GM12878 (cell line): ENCODE measurements at regions not wholly inside any gene's neighbourhood (a gene's known extent, or its start where the extent isn't known, plus 50 kb on each side); places are given as distances from the start of the nearest gene placed in this dataset.

Experiments
- ATAC-seq: fragments of 200-7000 bp; cut with Tn5 transposase; 3 replicates; pipeline ENCODE4 v1.9.1; 2020; ENCODE audit warnings: mild to moderate bottlenecking, moderate library complexity
- BruUV-seq: library from RNA; stranded (reverse); fragments of 400-500 nt; replicated peaks from 2 replicates; lab custom pipeline; 2021; lab: Mats Ljungman, UMichigan
- CTCF ChIA-PET: fragments of 300-600 bp; sonication (Branson Sonifier 250); formaldehyde crosslinking; extraction: SDS; loops from one replicate; lab custom pipeline; 2021; ENCODE audit warnings: inconsistent platforms; lab: Yijun Ruan, JAX
- POLR2A ChIA-PET: fragments of 350-600 bp; formaldehyde crosslinking; extraction: SDS; loops from one replicate; lab custom pipeline; 2021; ENCODE audit warnings: inconsistent platforms; lab: Charles Lee
- RAD21 ChIA-PET: fragments of 300-600 bp; sonication (Branson Sonifier 250); formaldehyde crosslinking; loops from one replicate; lab custom pipeline; 2023; ENCODE audit warnings: antibody characterized with exemption; ENCODE audit not compliant: unreplicated experiment; lab: Charles Lee
- SMC1A ChIA-PET: fragments of 300-600 bp; sonication (Branson Sonifier 250); formaldehyde crosslinking; loops from one replicate; lab custom pipeline; 2023; ENCODE audit not compliant: unreplicated experiment, uncharacterized antibody; lab: Charles Lee
- DNase-seq: peaks from one replicate; pipeline ENCODE4 v3.0.0-alpha.2; 2011; ENCODE audit warnings: low read depth, low spot score
- FAIRE-seq: peaks from 3 replicates; lab custom pipeline; 2011; peaks lifted over from hg19 to GRCh38; lab: Jason Lieb, UNC
- H2AFZ ChIP-seq: 2 replicates; pipeline ENCODE4 v1.6.0; 2011; ENCODE audit warnings: low read depth, low read length, control low read depth; ENCODE audit not compliant: control insufficient read depth
- H3K27ac ChIP-seq: 2 replicates; pipeline ENCODE4 v1.5.1; 2011; ENCODE audit warnings: control low read depth; ENCODE audit not compliant: control insufficient read depth, insufficient read depth
- H3K27me3 ChIP-seq, 2 experiments: replicated peaks in 1 of 2; 2 replicates each; pipeline versions ENCODE4 v1.6.0 to v1.6.1; 2011; ENCODE audit warnings: low read length in 1 of 2; ENCODE audit not compliant: control insufficient read depth in 2 of 2, insufficient read depth in 2 of 2
- H3K36me3 ChIP-seq, 2 experiments: 2 replicates each; pipeline ENCODE4 v1.5.1; 2011; ENCODE audit warnings: low read length in 1 of 2; ENCODE audit not compliant: control insufficient read depth in 2 of 2, insufficient read depth in 2 of 2
- H3K4me1 ChIP-seq: 2 replicates; pipeline ENCODE4 v1.6.1; 2011; ENCODE audit warnings: mild to moderate bottlenecking, low read length, moderate library complexity, mixed read lengths; ENCODE audit not compliant: control insufficient read depth, insufficient read depth
- H3K4me2 ChIP-seq: 2 replicates; pipeline ENCODE4 v1.6.0; 2011; ENCODE audit warnings: control low read depth; ENCODE audit not compliant: control insufficient read depth, insufficient read depth
- H3K4me3 ChIP-seq: fragments of 200-600 bp; sonication (generic); 2 replicates; pipeline ENCODE4 v1.5.1; 2016
- H3K79me2 ChIP-seq: 2 replicates; pipeline ENCODE4 v1.6.0; 2011; ENCODE audit warnings: low read length; ENCODE audit not compliant: control insufficient read depth, insufficient read depth
- H3K9ac ChIP-seq: 2 replicates; pipeline ENCODE4 v1.8.0; 2011; ENCODE audit warnings: low read length, control low read depth, mixed read lengths; ENCODE audit not compliant: control insufficient read depth, insufficient read depth
- H3K9me3 ChIP-seq: replicated peaks from 3 replicates; pipeline ENCODE4 v1.5.1; 2011; ENCODE audit warnings: mild to moderate bottlenecking, low read length; ENCODE audit not compliant: control insufficient read depth, insufficient read depth
- H4K20me1 ChIP-seq: 2 replicates; pipeline ENCODE4 v1.6.0; 2011; ENCODE audit not compliant: control insufficient read depth, insufficient read depth
- BCLAF1 ChIP-seq: fragments of 450-650 bp; IDR thresholded peaks from 2 replicates; pipeline ENCODE4 v1.6.1; 2017; ENCODE audit warnings: antibody characterized with exemption, mild to moderate bottlenecking, moderate library complexity
- ETV6 ChIP-seq, 2 experiments: fragments of 450-650 bp in 1 of 2; IDR thresholded peaks in 1 of 2; conservative IDR thresholded peaks in 1 of 2; 2 replicates each; pipeline ENCODE4 v1.6.1; 2014; ENCODE audit warnings: antibody characterized with exemption in 1 of 2, borderline replicate concordance in 1 of 2, low read depth in 1 of 2, mild to moderate bottlenecking in 1 of 2, moderate library complexity in 1 of 2
- IKZF1 ChIP-seq: fragments of 450-650 bp; conservative IDR thresholded peaks from 2 replicates; pipeline ENCODE4 v1.6.1; 2017; ENCODE audit warnings: antibody characterized with exemption, mild to moderate bottlenecking
- IKZF2 ChIP-seq, 2 experiments: fragments of 450-650 bp; IDR thresholded peaks; 2 replicates each; pipeline ENCODE4 v1.6.1; 2017; ENCODE audit warnings: mild to moderate bottlenecking in 2 of 2, moderate library complexity in 2 of 2
- TBL1XR1 ChIP-seq: IDR thresholded peaks from 2 replicates; pipeline ENCODE4 v1.6.1; 2012; ENCODE audit warnings: low read depth, low read length, improper control_type of control experiment
- ZZZ3 ChIP-seq: IDR thresholded peaks from 2 replicates; pipeline ENCODE4 v1.6.1; 2011; ENCODE audit warnings: low read depth; ENCODE audit not compliant: control insufficient read depth, insufficient read length
- WGBS: methylation state at CpG from one replicate; pipeline ENCODE4 v1.1.6; 2016; ENCODE audit warnings: low lambda C conversion rate; ENCODE audit not compliant: insufficient replicate concordance, insufficient coverage; ENCODE audit errors: missing lambda C conversion rate; 5-methylcytosine and 5-hydroxymethylcytosine counted together
- in situ Hi-C: fragments of 300-500 bp; cut with MboI; formaldehyde crosslinking; loops from 9 replicates; pipeline ENCODE4 v1.14.3; 2018; ENCODE audit warnings: mixed read lengths
- intact Hi-C: fragments of 100-400 bp; cut with micrococcal nuclease; formaldehyde crosslinking; loops from one replicate; pipeline ENCODE4 v1.14.2; 2022; ENCODE audit not compliant: unreplicated experiment
- TF ChIP-seq, protein P1 (sequence below): IDR thresholded peaks from 2 replicates; pipeline ENCODE4 v1.6.1; 2012; ENCODE audit warnings: low read length, inconsistent platforms
- TF ChIP-seq, protein P2 (sequence below): fragments of 450-650 bp; IDR thresholded peaks from 2 replicates; pipeline ENCODE4 v1.6.1; 2016; ENCODE audit warnings: mild to moderate bottlenecking

DNA sequence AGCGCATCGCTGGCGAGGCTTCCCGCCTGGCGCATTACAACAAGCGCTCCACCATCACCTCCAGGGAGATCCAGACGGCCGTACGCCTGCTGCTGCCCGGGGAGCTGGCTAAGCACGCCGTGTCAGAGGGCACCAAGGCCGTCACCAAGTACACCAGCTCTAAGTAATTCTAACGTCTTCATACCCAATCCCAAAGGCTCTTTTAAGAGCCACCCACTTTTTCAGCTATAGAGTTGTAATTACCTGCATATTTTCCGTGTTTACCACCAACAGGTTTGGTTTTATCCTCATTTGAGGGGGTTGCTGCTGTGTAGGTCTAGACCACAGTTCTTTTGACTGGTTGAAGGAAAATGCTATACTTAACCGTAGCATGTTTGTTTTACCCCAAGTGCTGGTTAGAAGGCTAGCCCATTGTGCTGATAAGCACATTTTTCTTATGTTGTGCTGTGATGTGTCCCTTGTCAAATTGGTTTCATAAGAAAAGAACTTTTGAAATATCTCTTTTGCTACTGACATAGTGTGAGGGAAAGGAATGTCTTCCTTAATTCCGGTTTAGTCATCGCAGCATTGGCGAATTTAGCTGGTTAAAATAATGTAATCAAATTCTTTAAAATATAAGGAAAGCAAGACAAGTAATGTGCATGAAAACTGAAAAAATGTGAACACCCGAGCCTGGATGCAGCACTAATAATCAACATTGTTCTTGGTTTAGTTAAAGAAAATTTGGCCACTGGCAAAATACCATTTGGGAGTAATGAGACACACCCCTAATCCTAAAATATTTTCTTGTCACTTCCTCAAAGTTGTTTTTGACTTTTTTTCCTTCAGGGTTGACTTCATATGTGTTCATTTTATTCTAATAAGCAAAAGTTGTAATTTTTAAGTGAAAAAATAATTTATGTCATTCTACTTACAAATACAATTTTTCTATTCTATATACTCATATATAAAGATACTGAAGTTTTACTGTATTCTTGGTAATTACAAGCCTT is 112.8 kb downstream of the HFE start (continued):
- no peak for TF ChIP-seq ETV6 (conservative IDR thresholded peaks at IDR 0.05 in 1 of 2, IDR thresholded peaks at IDR 0.05 in 1 of 2; ENCODE audit: borderline replicate concordance in 1 of 2, low read depth in 1 of 2)
- no peak for TF ChIP-seq TBL1XR1
- no peak for TF ChIP-seq ZZZ3
- TF ChIP-seq, protein P1, sequence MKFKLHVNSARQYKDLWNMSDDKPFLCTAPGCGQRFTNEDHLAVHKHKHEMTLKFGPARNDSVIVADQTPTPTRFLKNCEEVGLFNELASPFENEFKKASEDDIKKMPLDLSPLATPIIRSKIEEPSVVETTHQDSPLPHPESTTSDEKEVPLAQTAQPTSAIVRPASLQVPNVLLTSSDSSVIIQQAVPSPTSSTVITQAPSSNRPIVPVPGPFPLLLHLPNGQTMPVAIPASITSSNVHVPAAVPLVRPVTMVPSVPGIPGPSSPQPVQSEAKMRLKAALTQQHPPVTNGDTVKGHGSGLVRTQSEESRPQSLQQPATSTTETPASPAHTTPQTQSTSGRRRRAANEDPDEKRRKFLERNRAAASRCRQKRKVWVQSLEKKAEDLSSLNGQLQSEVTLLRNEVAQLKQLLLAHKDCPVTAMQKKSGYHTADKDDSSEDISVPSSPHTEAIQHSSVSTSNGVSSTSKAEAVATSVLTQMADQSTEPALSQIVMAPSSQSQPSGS, result no peak

DNA sequence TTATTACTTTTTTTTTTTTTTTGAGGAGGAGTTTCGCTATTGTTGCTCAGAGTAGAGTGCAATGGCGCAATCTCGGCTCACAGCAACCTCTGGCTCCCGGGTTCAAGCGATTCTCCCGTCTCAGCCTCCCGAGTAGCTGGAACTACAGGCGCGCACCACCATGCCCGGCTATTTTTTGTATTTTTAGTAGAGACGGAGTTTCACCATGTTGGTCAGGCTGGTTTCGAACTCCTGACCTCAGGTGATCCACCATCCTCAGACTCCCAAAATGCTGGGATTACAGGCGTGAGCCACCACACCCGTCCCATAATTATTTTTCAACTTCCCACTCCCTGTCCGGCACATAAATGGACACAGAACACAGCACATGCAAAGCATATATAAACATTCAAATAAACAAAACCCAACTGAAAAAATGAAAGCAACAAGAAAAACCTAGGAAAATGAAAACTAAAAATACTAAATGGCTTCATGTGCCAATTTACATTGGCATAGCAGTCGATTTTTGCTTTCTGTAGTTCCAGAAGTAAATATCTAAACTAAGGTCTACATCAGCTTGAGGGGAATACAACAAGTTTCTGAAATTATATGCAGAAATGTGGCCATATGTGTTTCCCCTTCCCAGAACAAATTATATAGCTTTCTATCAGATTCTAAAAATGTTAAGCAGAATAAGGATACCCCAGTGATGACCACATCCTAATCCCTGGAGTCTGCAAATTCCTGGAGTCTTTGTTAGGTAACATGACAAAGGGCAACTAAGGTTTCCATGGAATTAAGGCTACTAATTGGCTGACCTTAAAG is 113.9 kb downstream of the HFE start:
- ChIA-PET POLR2A (interaction anchor here (0.6 to 1.5 kb wide), 4 partner anchors 14 to 933 kb away, joined by 3 to 5 read pairs (median 4); a partner anchor contains a TSS), CTCF (no interaction called here), RAD21 (no interaction called here), SMC1A (interaction anchor here (3.0 kb wide), 1 partner anchor 15 kb away, joined by 19 read pairs; a partner anchor contains a TSS)
- Histone ChIP-seq H3K4me3 (0 out of 2 replicates have a peak overlapping the region, but pooled peaks have one; percentile 10), H3K4me2 (peak overlapping the region; percentile 31; the same call in 1 of the 2 replicates), H3K9me3 (no peaks in the 10 kb centered on the region), H2AFZ (no peak overlapping the region), H3K27me3 (no peaks in the 10 kb centered on the region), H3K27ac (peak overlapping the region; percentile 54; the same call in 1 of the 2 replicates), H3K79me2 (peaks cover 24% of the 10 kb centered on the region), H4K20me1 (no peaks in the 10 kb centered on the region; the same call in 1 of the 2 replicates), H3K9ac (no peak overlapping the region; the same call in 1 of the 2 replicates), H3K36me3 (no peaks in the 10 kb centered on the region), H3K4me1 (peaks cover 12% of the 10 kb centered on the region)
- BruUV-seq, result no TSS peak
- in situ Hi-C loops (no loop called here), intact Hi-C loops (no loop called here)
- WGBS, result 88% methylated on average over 14 of the region's 16 CpGs
- ATAC-seq (no peak), DNase-seq (no peak), FAIRE-seq (no peak)
- TF ChIP-seq IKZF2 (IDR thresholded peaks at IDR 0.05) (0 out of 4 replicates have a peak, but pooled peaks of 1 of the 2 experiments have one; percentile 12), IKZF1 (no peak), BCLAF1 (no peak)
- TF ChIP-seq, protein P2, sequence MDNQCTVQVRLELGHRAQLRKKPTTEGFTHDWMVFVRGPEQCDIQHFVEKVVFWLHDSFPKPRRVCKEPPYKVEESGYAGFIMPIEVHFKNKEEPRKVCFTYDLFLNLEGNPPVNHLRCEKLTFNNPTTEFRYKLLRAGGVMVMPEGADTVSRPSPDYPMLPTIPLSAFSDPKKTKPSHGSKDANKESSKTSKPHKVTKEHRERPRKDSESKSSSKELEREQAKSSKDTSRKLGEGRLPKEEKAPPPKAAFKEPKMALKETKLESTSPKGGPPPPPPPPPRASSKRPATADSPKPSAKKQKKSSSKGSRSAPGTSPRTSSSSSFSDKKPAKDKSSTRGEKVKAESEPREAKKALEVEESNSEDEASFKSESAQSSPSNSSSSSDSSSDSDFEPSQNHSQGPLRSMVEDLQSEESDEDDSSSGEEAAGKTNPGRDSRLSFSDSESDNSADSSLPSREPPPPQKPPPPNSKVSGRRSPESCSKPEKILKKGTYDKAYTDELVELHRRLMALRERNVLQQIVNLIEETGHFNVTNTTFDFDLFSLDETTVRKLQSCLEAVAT, result peak; percentile 82
